AG04449 (cell line): ENCODE measurements at regions not wholly inside any gene's neighbourhood (a gene's known extent, or its start where the extent isn't known, plus 50 kb on each side); places are given as distances from the start of the nearest gene placed in this dataset.

Source experiments
- CTCF ChIA-PET: fragments of 350-600 bp; formaldehyde crosslinking; extraction: SDS; loops from one replicate; lab custom pipeline; 2021; ENCODE audit warnings: antibody characterized with exemption; lab: Yijun Ruan, JAX
- POLR2A ChIA-PET: fragments of 400-600, 350-600 bp; formaldehyde crosslinking; extraction: SDS; loops from one replicate; lab custom pipeline; 2020; ENCODE audit warnings: antibody characterized with exemption, inconsistent platforms; lab: Yijun Ruan, JAX
- DNase-seq: peaks from one replicate; pipeline ENCODE4 v3.0.0-alpha.2; 2010; ENCODE audit warnings: low read depth, low spot score
- H3K4me3 ChIP-seq: 2 replicates; pipeline ENCODE4 v1.5.1; 2011; ENCODE audit warnings: low read depth, mild to moderate bottlenecking, control low read depth, low read length
- TF ChIP-seq, protein P1 (sequence below): IDR thresholded peaks from one replicate; pipeline ENCODE4 v1.5.1; 2011; ENCODE audit warnings: mild to moderate bottlenecking, moderate library complexity, low read length, control low read depth, inconsistent platforms; ENCODE audit not compliant: insufficient read depth; ENCODE audit errors: missing control alignments

DNA sequence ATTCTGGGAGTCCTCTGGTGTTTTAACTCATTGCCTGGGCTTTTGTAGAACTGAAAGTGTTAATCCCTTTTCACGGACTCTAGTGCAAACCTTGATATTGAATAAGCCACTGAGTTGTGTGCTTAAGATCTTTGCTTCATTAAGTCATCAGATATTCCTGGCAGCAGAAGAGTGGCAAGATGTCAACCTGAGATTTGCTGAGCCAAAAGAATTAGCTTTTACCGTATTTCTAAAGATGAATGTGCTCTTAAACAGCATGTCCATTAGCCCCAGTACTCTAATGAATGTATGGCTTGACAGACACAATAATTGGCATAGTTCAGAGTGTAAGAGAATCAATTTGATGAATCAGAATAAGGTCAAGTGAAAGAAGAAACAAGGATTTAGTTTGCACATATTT lies 87.2 kb upstream of the CDH6 start:
- DNase-seq = no peak
- TF ChIP-seq, protein P1, sequence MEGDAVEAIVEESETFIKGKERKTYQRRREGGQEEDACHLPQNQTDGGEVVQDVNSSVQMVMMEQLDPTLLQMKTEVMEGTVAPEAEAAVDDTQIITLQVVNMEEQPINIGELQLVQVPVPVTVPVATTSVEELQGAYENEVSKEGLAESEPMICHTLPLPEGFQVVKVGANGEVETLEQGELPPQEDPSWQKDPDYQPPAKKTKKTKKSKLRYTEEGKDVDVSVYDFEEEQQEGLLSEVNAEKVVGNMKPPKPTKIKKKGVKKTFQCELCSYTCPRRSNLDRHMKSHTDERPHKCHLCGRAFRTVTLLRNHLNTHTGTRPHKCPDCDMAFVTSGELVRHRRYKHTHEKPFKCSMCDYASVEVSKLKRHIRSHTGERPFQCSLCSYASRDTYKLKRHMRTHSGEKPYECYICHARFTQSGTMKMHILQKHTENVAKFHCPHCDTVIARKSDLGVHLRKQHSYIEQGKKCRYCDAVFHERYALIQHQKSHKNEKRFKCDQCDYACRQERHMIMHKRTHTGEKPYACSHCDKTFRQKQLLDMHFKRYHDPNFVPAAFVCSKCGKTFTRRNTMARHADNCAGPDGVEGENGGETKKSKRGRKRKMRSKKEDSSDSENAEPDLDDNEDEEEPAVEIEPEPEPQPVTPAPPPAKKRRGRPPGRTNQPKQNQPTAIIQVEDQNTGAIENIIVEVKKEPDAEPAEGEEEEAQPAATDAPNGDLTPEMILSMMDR = no peak
- ChIA-PET CTCF (no interaction called here), POLR2A (no interaction called here)
- no peak overlapping the region for H3K4me3 ChIP-seq

- no peak for DNase-seq
- CTCF ChIA-PET = no interaction called here
Observed at GRCh38 chr5:31104775-31105174, 88.7 kb upstream of the CDH6 start.

DNA sequence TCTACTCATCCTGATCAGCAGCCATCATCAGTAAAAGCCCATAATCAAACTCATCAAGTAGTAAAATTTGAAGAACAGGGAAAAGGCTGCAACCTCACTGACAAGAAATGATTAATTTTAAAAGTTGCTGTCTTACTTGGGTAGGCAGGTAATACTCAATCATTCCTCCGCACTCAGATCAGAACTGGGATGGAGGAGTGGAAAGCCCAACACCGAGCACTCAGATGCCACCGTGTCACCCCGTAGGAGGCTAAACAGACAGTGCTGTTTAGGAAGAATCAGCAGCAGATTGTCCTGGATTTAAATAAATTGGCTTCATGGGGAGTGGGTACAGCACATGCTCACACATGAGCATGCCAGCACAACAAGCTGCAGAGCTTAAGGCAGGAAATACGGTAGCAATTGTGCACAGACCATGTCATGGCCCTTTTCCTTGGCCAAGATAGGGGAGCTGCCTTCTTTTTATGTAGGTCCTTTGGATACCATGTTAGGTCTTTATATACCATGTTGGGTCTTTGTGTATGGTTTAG lies 92.6 kb upstream of the CDH6 start:
- no peak for DNase-seq
- H3K4me3 ChIP-seq = no peak overlapping the region
- TF ChIP-seq, protein P1 = no peak
- POLR2A ChIA-PET = no interaction called here
- CTCF ChIA-PET = interaction anchor here (1.1 kb wide), 1 partner anchor 86 kb away, joined by 3 read pairs; no protein-coding TSS in a partner anchor

More at GRCh38 chr5:31104775-31105174, 88.7 kb upstream of the CDH6 start:
- TF ChIP-seq, protein P1 = no peak
- POLR2A ChIA-PET = no interaction called here
- no peak overlapping the region for H3K4me3 ChIP-seq

DNA sequence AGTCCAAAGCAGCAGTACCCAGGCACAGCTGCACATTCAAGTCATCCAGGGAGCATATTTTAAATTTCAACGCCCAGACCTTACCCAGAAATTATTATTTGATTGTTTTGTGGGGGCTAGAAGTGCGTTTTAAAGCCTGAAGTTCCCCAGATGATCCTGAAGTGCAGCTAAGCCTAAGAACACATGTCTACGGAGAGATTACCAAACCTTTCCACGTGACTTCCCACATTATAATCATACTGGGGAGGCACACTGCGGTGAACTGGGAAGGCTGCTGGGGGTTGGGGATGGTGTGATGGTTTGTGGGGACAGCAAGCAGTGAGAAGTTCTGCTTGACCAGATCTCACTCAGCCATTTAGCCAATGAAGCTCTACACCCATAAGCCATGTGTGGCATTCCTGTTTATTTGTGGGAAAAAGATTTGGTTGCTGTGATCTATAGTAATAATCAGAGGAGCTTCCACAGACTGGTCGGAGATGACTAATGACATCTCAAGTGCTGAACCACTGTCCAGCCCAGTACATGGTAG lies 93.4 kb upstream of the CDH6 start:
- POLR2A ChIA-PET = no interaction called here
- H3K4me3 ChIP-seq = no peak overlapping the region
- no peak for DNase-seq
- TF ChIP-seq, protein P1 = no peak
- CTCF ChIA-PET = no interaction called here

DNA sequence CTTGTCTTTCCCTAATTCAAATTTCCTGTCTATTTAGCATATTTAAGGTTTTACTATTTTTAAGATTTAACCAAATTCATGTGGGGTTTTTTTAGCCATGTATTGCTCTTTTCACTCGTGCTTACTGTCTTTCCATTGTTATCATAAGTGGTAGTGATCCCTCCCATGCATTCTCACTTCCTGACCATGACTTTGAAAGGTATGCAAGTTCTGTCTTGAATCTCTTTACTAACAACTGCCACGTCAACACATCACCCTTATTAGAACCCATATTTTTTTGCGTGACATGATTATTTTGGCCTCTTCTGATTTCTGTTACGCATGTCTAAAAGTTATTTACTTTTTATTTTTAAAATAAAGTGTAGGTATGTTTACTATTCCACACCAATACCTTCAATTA lies 94.7 kb upstream of the CDH6 start:
- CTCF ChIA-PET = no interaction called here
- POLR2A ChIA-PET = no interaction called here

DNA sequence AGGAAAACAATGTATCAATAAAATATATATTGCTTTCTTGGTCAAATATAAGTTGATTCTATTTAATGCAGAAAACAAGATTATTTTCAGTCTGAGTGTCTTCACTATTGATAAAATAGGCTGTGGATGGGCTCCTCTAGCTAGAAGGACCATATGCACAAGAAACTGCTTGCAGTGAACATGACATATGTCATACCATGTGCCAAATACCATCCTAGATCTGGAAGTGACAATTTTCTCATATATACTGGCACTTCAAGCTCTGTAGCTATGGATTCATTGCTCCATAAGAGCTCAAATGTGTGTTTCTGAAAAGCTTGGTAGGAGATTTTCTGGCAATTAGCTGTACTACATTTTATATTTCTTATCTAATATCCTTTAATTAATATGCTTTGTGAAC lies 95.6 kb upstream of the CDH6 start:
- H3K4me3 ChIP-seq = no peak overlapping the region
- CTCF ChIA-PET = no interaction called here
- POLR2A ChIA-PET = no interaction called here
- TF ChIP-seq, protein P1 = no peak
- DNase-seq = no peak

More for the DNA sequence above, 94.7 kb upstream of the CDH6 start:
- TF ChIP-seq, protein P1 = no peak
- no peak overlapping the region for H3K4me3 ChIP-seq
- no peak for DNase-seq
